ENCODE measurements at regions not wholly inside any gene's neighbourhood (a gene's known extent, or its start where the extent isn't known, plus 50 kb on each side); places are given as distances from the start of the nearest gene placed in this dataset.
"Not testable (repeated sequence)": the region's sequence is repeated elsewhere in the genome, so short reads cannot be mapped to it uniquely, and the experiment has no call there.

DNA sequence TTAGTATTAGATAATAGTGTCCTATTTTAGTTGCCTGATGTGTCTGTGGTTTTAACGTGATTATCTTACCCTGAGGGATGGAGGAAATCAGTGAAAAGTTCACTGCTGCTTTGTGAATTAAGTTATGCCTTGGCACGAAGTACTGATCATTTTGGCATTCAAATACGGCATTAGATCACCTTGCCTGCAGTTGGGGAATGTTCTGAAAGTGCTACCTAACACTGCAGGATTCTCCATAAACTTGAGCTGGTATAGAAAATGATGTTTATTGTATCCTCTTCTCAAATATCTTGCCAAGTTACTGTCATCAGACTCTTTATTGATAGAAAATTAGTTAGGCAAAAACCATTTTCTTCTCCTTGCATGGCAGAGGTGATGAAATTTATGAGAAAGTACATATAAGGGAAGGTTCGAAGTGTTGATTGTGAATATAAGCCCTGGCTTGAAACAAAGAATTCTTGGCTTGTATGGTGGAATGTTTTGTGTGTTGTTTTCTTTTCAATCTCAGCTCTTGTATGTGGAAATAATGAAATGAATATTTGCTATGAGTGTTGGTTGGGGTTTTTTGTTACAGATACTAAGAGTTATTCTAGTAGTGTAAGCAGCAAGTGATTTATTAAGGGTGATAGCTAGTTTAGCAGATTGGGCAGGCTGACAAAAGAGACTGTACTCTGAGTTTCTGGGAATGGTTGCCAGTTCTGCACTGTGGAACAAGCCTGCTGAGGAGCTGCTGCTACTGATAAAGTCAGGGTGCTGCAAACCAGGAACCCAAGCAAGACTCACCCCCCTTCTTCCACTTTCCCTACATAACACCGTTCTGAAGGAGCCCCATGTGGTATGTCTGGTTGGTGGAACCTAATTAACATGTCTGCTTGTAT lies 448.3 kb downstream of the PCNX1 start:
- peak overlapping the region in 3 of 4 donors; percentile 1 to 17 (median 2) for H3K4me3 ChIP-seq
- intact Hi-C loops (cut with DNase I), result no loop called here
- H3K27me3 ChIP-seq, result no peaks in the 10 kb centered on the region
- no peaks in the 10 kb centered on the region for H3K9me3 ChIP-seq
- no peaks in the 10 kb centered on the region for H3K36me3 ChIP-seq
- peak overlapping the region; percentile 71 to 82 (median 73) for H3K27ac ChIP-seq (replicated peaks in 1 of 4)
- TF ChIP-seq POLR2A (IDR thresholded peaks at IDR 0.05; ENCODE audit: low read depth) (no peak), EP300 (IDR thresholded peaks at IDR 0.05) (no peak), CTCF (IDR thresholded peaks at IDR 0.05) (no peak), POLR2AphosphoS5 (IDR thresholded peaks at IDR 0.05) (peak; percentile 26 to 54)
- WGBS, result 7% methylated on average over 5 of the region's 5 CpGs
- peaks cover 21 to 62% (median 53%) of the 10 kb centered on the region in 4 donors for H3K4me1 ChIP-seq
- DNase-seq (ENCODE audit: extremely low spot score), result no peak

GRCh38 chr14:71358209-71358931 lies 451.1 kb downstream of the PCNX1 start:
- DNase-seq (ENCODE audit: extremely low spot score), result peak; percentile 45
- Histone ChIP-seq H3K27ac (replicated peaks in 1 of 4) (peak overlapping the region; percentile 71 to 82 (median 73)), H3K27me3 (no peaks in the 10 kb centered on the region), H3K9me3 (no peaks in the 10 kb centered on the region), H3K4me3 (no peak overlapping the region), H3K36me3 (no peaks in the 10 kb centered on the region), H3K4me1 (peaks cover 30 to 78% (median 63%) of the 10 kb centered on the region in 4 donors)
- intact Hi-C loops (cut with DNase I), result no loop called here
- WGBS, result 44% methylated on average over 6 of the region's 6 CpGs
- TF ChIP-seq POLR2A (IDR thresholded peaks at IDR 0.05; ENCODE audit: low read depth), result no peak
- TF ChIP-seq POLR2AphosphoS5 (IDR thresholded peaks at IDR 0.05), result peak in 1 of 2 donors; percentile 15
- TF ChIP-seq EP300 (IDR thresholded peaks at IDR 0.05), result no peak

GRCh38 chr14:71358932-71359421 lies 451.7 kb downstream of the PCNX1 start:
- H3K36me3 ChIP-seq; H3K27me3 ChIP-seq; H3K4me3 ChIP-seq; intact Hi-C loops (cut with DNase I); H3K9me3 ChIP-seq: not testable (repeated sequence)
- 91% methylated on average over 4 of the region's 4 CpGs for WGBS
- H3K27ac ChIP-seq (replicated peaks in 1 of 4), result peak overlapping the region; percentile 71 to 82 (median 73)
- peaks cover 36 to 84% (median 69%) of the 10 kb centered on the region in 4 donors for H3K4me1 ChIP-seq
- peak; percentile 34 for DNase-seq (ENCODE audit: extremely low spot score)

- H3K9me3 ChIP-seq, result no peaks in the 10 kb centered on the region
- no peaks in the 10 kb centered on the region for H3K27me3 ChIP-seq
- no peak for DNase-seq (ENCODE audit: extremely low spot score)
- peaks cover 38 to 89% (median 72%) of the 10 kb centered on the region in 4 donors for H3K4me1 ChIP-seq
- H3K4me3 ChIP-seq, result no peak overlapping the region
- WGBS, result 95% methylated on average over 3 of the region's 3 CpGs
- peak overlapping the region in 2 of 4 donors; percentile 2 to 75 for H3K27ac ChIP-seq (replicated peaks in 1 of 4)
- intact Hi-C loops (cut with DNase I), result no loop called here
- no peak for TF ChIP-seq POLR2A (IDR thresholded peaks at IDR 0.05; ENCODE audit: low read depth)
- TF ChIP-seq POLR2AphosphoS5 (IDR thresholded peaks at IDR 0.05), result no peak
- TF ChIP-seq EP300 (IDR thresholded peaks at IDR 0.05), result no peak
- TF ChIP-seq CTCF (IDR thresholded peaks at IDR 0.05), result no peak
- no peaks in the 10 kb centered on the region for H3K36me3 ChIP-seq
Measured at GRCh38 chr14:71359823-71360222, 452.6 kb downstream of the PCNX1 start.

DNA sequence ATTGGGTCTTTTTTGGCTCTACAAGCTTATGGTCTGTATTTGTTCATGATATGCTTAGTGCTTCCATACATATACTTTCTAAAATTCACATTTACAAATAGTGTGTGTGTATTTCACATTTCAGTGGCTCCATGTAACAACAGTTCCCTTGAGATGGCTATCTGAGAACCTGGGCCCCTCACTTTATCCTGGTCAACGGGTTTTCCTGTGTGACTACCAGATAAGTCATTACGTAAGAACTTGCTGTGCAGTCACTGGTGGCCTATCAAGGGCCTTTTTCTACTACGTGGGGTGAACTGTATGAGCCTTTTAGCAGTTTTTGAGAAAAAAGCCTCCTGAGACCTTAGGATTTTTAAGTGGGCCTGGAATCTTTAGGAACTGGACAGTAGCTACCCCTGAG lies 454.1 kb downstream of the PCNX1 start:
- DNase-seq (ENCODE audit: extremely low spot score), result no peak
- no peaks in the 10 kb centered on the region for H3K36me3 ChIP-seq
- WGBS, result 71% methylated on average over 3 of the region's 3 CpGs
- H3K4me3 ChIP-seq, result no peak overlapping the region
- peaks cover 22 to 87% (median 67%) of the 10 kb centered on the region in 4 donors for H3K4me1 ChIP-seq
- H3K27me3 ChIP-seq, result no peaks in the 10 kb centered on the region
- no peaks in the 10 kb centered on the region for H3K9me3 ChIP-seq
- intact Hi-C loops (cut with DNase I), result no loop called here
- H3K27ac ChIP-seq (replicated peaks in 1 of 4), result peak overlapping the region in 3 of 4 donors; percentile 3 to 6 (median 4)
- TF ChIP-seq EP300 (IDR thresholded peaks at IDR 0.05) (no peak), POLR2A (IDR thresholded peaks at IDR 0.05; ENCODE audit: low read depth) (no peak), POLR2AphosphoS5 (IDR thresholded peaks at IDR 0.05) (no peak), CTCF (IDR thresholded peaks at IDR 0.05) (no peak)

All from esophagus muscularis mucosa (tissue), 4 donors.